Nephron progenitor cell (in vitro differentiated cells): ENCODE measurements at regions not wholly inside any gene's neighbourhood (a gene's known extent, or its start where the extent isn't known, plus 50 kb on each side); places are given as distances from the start of the nearest gene placed in this dataset.
A peak's percentile ranks its signal among the peaks of the same experiment; 100 is the strongest.

Experiments
- DNase-seq: peaks from one replicate; pipeline ENCODE4 v3.0.0; 2021
- H3K27ac Mint-ChIP-seq: 2 replicates; pipeline ENCODE4 v1.8.0; 2021; ENCODE audit warnings: mild to moderate bottlenecking, moderate library complexity, mixed read lengths
- H3K27me3 Mint-ChIP-seq: 2 replicates; pipeline ENCODE4 v1.8.0; 2021; ENCODE audit warnings: mild to moderate bottlenecking, low read depth, mixed read lengths; ENCODE audit not compliant: poor library complexity
- H3K36me3 Mint-ChIP-seq: 2 replicates; pipeline ENCODE4 v1.8.0; 2021; ENCODE audit warnings: low read depth, mixed read lengths
- H3K4me1 Mint-ChIP-seq: 2 replicates; pipeline ENCODE4 v1.8.0; 2021; ENCODE audit warnings: mixed read lengths
- H3K4me3 Mint-ChIP-seq: 2 replicates; pipeline ENCODE4 v1.8.0; 2021; ENCODE audit warnings: mild to moderate bottlenecking, moderate library complexity, mixed read lengths
- H3K9me3 Mint-ChIP-seq: 2 replicates; pipeline ENCODE4 v1.8.0; 2021; ENCODE audit warnings: mild to moderate bottlenecking, moderate library complexity, mixed read lengths
- TF ChIP-seq, protein P1 (sequence below): fragments of 200-600 bp; sonication (generic); IDR thresholded peaks from 2 replicates; pipeline ENCODE4 v1.5.0; 2021; ENCODE audit warnings: antibody characterized with exemption

DNA sequence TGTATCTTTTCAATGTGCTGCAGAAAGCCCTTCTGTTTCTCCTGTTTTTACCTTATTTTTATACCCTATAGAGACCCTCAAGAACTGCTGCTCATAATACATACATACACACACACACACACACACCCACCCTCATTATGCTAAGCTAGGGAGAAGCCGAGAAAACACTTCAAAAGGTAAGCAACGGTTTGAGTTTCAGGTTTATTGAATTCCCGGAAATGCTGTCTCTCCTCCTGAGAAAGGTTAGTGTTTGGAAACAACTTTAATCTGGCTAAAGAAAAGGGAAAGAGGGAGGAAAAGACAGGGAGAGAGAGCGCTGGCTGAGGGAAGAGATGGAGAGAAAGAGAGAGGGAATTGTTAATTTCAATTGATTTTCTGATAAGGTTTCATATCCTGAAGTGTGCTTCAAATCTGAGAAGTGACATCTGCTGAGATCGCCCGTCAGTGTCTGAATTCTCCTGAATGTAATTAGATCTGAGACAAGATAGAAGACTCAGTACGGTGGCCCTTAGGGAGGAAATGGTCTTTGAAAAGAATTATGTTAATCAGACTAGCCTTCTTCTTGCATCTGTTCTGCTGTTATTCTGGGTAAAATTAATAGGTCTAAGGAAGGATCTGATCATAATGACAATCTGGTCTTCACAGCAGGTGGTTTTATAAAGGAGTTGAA, 169.1 kb downstream of the NXPE2 start:
- peaks cover 34% of the 10 kb centered on the region for H3K4me1 Mint-ChIP-seq
- peaks cover 18% of the 10 kb centered on the region for H3K9me3 Mint-ChIP-seq
- peak overlapping the region; percentile 7 for H3K4me3 Mint-ChIP-seq
- no peaks in the 10 kb centered on the region for H3K36me3 Mint-ChIP-seq
- H3K27ac Mint-ChIP-seq: peak overlapping the region; percentile 60
- DNase-seq: no peak
- peaks cover 4% of the 10 kb centered on the region for H3K27me3 Mint-ChIP-seq
- TF ChIP-seq, protein P1, sequence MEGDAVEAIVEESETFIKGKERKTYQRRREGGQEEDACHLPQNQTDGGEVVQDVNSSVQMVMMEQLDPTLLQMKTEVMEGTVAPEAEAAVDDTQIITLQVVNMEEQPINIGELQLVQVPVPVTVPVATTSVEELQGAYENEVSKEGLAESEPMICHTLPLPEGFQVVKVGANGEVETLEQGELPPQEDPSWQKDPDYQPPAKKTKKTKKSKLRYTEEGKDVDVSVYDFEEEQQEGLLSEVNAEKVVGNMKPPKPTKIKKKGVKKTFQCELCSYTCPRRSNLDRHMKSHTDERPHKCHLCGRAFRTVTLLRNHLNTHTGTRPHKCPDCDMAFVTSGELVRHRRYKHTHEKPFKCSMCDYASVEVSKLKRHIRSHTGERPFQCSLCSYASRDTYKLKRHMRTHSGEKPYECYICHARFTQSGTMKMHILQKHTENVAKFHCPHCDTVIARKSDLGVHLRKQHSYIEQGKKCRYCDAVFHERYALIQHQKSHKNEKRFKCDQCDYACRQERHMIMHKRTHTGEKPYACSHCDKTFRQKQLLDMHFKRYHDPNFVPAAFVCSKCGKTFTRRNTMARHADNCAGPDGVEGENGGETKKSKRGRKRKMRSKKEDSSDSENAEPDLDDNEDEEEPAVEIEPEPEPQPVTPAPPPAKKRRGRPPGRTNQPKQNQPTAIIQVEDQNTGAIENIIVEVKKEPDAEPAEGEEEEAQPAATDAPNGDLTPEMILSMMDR: no peak

DNA sequence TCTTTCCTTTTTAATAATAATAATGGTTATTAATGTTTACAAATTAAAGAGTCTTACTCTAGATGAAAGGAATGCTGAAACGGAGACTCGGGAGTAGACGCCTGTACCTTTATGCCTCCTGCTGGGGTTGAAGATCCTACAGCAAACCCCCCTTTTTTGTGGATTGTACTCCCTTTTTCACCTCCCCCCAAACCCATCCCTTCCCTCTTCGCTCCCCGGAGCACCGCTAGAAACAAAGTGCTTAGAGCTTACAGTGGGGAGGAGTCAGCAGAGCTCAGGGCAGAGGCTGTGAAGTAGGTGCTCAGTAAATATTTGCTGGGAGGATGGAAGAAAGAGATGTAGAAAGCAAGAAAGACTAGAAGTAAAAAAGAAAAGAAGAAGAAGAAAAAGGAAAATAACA, 169.7 kb downstream of the NXPE2 start:
- TF ChIP-seq, protein P1: no peak
- no peak overlapping the region for H3K4me3 Mint-ChIP-seq
- H3K27ac Mint-ChIP-seq: no peak overlapping the region
- H3K4me1 Mint-ChIP-seq: peaks cover 34% of the 10 kb centered on the region
- DNase-seq: no peak
- H3K27me3 Mint-ChIP-seq: peaks cover 4% of the 10 kb centered on the region
- peaks cover 13% of the 10 kb centered on the region for H3K9me3 Mint-ChIP-seq
- H3K36me3 Mint-ChIP-seq: no peaks in the 10 kb centered on the region

DNA sequence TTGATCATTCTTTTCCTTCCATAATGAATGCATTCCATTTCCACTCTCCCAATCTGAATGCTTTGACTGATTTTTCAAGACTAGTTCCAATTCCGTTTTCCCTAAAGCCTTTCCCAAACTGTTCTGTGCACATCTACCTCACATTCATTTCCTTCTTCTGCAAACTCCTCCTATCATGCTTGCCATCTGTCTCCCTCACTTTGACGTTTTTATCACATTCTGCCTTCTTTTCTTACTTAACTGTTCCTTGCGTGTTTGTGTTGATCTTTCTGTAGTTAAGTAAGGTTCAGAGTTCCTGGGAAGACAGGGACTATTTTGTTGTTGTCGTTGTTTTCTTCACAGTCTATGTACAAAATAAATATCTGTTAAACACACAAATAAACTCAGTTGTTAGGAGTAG, 179.0 kb downstream of the NXPE2 start:
- Mint-ChIP-seq H3K27me3 (no peaks in the 10 kb centered on the region), H3K4me1 (peaks cover 31% of the 10 kb centered on the region), H3K4me3 (peak overlapping the region; percentile 1), H3K27ac (peak overlapping the region; percentile 9), H3K36me3 (peaks cover 10% of the 10 kb centered on the region), H3K9me3 (peaks cover 25% of the 10 kb centered on the region)
- TF ChIP-seq, protein P1: no peak
- no peak for DNase-seq

DNA sequence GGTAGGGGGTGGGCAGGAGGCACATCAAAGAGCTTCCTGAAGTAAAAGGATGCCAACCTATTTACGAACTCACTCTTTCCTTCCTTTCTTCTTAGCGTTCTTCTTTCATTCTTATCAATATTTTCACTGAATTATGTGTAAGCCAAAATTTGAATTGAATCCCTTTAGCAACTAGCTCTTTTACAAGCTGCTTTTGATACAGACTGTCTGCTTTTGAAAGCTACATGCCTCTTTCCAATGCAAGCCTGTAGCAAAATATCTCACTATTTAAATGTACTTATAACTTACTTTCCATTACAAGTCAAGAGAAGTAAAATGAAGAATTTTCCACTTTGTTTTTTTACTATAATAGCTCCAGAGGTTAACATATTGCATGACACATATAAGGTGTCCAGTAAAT, 186.6 kb downstream of the NXPE2 start:
- Mint-ChIP-seq H3K27ac (no peak overlapping the region), H3K4me1 (peaks cover 5% of the 10 kb centered on the region), H3K9me3 (peaks cover 6% of the 10 kb centered on the region), H3K27me3 (no peaks in the 10 kb centered on the region), H3K36me3 (peaks cover under 1% of the 10 kb centered on the region), H3K4me3 (no peak overlapping the region)
- DNase-seq: no peak
- TF ChIP-seq, protein P1: no peak

DNA sequence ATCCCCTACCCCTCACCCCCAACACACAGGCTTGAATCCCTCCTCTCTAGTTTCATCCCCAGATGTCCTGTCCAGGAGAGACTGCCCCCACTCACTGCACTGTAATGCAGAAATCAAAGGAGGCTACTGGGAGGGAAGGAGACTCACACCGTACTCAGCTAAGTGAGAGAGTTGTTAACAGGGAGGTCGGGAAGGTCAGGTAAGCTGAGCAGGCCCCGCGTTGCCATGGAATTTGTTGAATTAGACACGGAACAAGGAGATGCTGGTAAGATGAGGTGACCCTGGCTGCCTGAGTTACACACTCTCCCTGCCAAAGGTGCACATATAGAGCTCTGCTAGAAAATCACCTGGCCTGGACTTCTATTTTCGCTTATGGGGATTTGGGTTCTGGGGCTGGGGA, 197.9 kb downstream of the NXPE2 start:
- Mint-ChIP-seq H3K9me3 (no peaks in the 10 kb centered on the region), H3K4me3 (no peak overlapping the region), H3K36me3 (no peaks in the 10 kb centered on the region), H3K4me1 (peaks cover 37% of the 10 kb centered on the region), H3K27ac (peak overlapping the region; percentile 38), H3K27me3 (no peaks in the 10 kb centered on the region)
- peak; percentile 29 for DNase-seq
- TF ChIP-seq, protein P1: no peak

DNA sequence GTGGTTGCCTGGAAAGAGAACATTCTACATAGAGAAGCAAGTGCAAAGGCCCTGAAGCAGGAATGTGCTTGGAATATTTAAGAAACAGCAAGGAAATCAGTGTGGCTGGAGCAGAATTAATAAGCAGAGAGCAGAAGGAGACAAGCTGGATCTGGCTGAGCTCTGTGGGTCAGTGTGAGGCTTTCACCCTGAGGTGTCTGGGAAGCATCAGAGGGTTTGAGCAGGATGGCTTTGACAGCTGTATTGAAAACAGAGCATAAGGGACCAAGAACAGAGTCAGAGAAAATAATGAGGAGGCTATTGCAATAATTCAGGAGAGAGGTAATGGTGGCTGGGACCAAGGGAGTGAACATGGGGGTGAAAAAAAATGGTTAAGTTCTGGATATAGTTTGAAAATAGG, 199.6 kb downstream of the NXPE2 start:
- Mint-ChIP-seq H3K27me3 (no peaks in the 10 kb centered on the region), H3K4me1 (peaks cover 34% of the 10 kb centered on the region), H3K9me3 (no peaks in the 10 kb centered on the region), H3K36me3 (no peaks in the 10 kb centered on the region), H3K27ac (no peak overlapping the region), H3K4me3 (no peak overlapping the region)
- DNase-seq: no peak
- TF ChIP-seq, protein P1: no peak
